Uterus (tissue), 3 donors: ENCODE measurements at regions not wholly inside any gene's neighbourhood (a gene's known extent, or its start where the extent isn't known, plus 50 kb on each side); places are given as distances from the start of the nearest gene placed in this dataset.

Experiments
- DNase-seq, 2 donors: peaks; one replicate each; pipeline ENCODE4 v3.0.0-alpha.2; 2019 to 2020
- H3K27ac ChIP-seq, 2 donors: fragments of 200-600 bp; sonication (generic); 1 replicate in 1 of 2; 2 replicates in 1 of 2; pipeline ENCODE4 v1.5.1; 2016 to 2018
- H3K27me3 ChIP-seq, 2 donors: fragments of 200-600 bp; sonication (generic); one replicate each; pipeline ENCODE4 v1.5.1; 2018 to 2019; ENCODE audit warnings: control low read depth in 1 of 2
- H3K36me3 ChIP-seq, 2 donors: fragments of 200-600 bp; sonication (generic); one replicate each; pipeline ENCODE4 v1.5.1; 2019; ENCODE audit warnings: control low read depth in 1 of 2
- H3K4me1 ChIP-seq, 2 donors: fragments of 200-600 bp; sonication (generic); one replicate each; pipeline ENCODE4 v1.5.1; 2018 to 2019; ENCODE audit warnings: control low read depth in 1 of 2
- H3K4me3 ChIP-seq, 2 donors: fragments of 200-600 bp; sonication (generic); 1 replicate in 1 of 2; 2 replicates in 1 of 2; pipeline ENCODE4 v1.5.1; 2018 to 2019; ENCODE audit warnings: mild to moderate bottlenecking in 1 of 2
- H3K9me3 ChIP-seq, 2 donors: fragments of 200-600 bp; sonication (generic); one replicate each; pipeline ENCODE4 v1.5.1; 2019; ENCODE audit warnings: control low read depth in 1 of 2
- POLR2A ChIP-seq, 2 donors: fragments of 450-650 bp; IDR thresholded peaks; one replicate each; pipeline ENCODE4 v1.6.1; 2016; ENCODE audit warnings: antibody characterized with exemption in 2 of 2, mild to moderate bottlenecking in 1 of 2, moderate library complexity in 1 of 2
- intact Hi-C: fragments of 100-400 bp; cut with DNase I; formaldehyde crosslinking; loops from one replicate; pipeline ENCODE4 v1.15.1; 2023; ENCODE audit warnings: low total_unique reads
- TF ChIP-seq, protein P1 (sequence below), 4 experiments: fragments of 200-600 bp in 2 of 4; fragments of 450-650 bp in 2 of 4; sonication (generic) in 2 of 4; IDR thresholded peaks; one replicate each; pipeline ENCODE4 v1.5.1; 2016 to 2019; ENCODE audit warnings: antibody characterized with exemption in 4 of 4, mild to moderate bottlenecking in 2 of 4, moderate library complexity in 1 of 4
- donor health status: DM: yes; HTN: yes; CAD: no.

DNA sequence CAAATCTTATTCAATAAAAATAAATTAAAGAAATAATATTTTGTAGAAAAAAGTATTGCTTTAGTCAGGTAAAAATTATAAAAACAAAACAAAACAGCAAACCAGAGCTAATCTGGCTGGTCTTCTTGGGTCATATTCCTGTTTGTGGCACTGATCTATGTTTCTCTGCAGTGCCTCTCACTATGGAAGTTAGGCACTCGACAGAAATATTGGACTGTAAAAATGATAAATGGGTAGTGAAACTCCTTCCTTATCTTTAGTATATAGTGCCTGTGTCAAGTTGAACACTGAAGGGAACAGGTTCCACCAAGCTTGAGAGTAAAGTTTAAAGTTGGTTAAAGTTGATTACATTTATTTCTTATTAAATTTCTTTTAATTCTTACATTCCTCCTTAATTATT, 1195.6 kb upstream of the GBE1 start:
- H3K9me3 ChIP-seq = no peaks in the 10 kb centered on the region
- no peaks in the 10 kb centered on the region for H3K4me1 ChIP-seq
- no peak overlapping the region for H3K27ac ChIP-seq
- no peak for TF ChIP-seq POLR2A (IDR thresholded peaks at IDR 0.05)
- TF ChIP-seq, protein P1, sequence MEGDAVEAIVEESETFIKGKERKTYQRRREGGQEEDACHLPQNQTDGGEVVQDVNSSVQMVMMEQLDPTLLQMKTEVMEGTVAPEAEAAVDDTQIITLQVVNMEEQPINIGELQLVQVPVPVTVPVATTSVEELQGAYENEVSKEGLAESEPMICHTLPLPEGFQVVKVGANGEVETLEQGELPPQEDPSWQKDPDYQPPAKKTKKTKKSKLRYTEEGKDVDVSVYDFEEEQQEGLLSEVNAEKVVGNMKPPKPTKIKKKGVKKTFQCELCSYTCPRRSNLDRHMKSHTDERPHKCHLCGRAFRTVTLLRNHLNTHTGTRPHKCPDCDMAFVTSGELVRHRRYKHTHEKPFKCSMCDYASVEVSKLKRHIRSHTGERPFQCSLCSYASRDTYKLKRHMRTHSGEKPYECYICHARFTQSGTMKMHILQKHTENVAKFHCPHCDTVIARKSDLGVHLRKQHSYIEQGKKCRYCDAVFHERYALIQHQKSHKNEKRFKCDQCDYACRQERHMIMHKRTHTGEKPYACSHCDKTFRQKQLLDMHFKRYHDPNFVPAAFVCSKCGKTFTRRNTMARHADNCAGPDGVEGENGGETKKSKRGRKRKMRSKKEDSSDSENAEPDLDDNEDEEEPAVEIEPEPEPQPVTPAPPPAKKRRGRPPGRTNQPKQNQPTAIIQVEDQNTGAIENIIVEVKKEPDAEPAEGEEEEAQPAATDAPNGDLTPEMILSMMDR (IDR thresholded peaks at IDR 0.05) = no peak
- DNase-seq = no peak
- no peaks in the 10 kb centered on the region for H3K27me3 ChIP-seq
- H3K36me3 ChIP-seq = no peaks in the 10 kb centered on the region
- intact Hi-C loops = no loop called here
- no peak overlapping the region for H3K4me3 ChIP-seq

DNA sequence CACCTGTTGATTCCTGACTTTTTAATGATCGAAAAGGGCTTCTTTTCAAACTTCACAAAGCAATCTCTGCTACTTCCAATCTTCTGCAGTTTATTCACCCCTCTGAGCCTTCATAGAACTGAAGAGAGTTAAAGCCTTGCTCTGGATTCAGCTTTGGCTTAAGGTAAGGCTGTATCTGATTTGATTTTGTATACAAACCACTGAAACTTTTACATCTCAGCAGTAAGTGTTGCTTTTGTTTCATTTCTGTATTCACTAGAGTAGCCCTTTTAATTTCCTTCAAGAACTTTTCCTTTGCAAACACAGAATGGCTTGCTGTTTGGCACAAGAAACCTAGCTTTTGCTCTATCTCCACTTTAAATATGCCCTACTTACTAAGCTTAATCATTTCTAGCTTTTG, 1193.0 kb upstream of the GBE1 start:
- intact Hi-C loops = no loop called here
- no peaks in the 10 kb centered on the region for H3K36me3 ChIP-seq
- TF ChIP-seq, protein P1 (IDR thresholded peaks at IDR 0.05) = no peak
- no peak for TF ChIP-seq POLR2A (IDR thresholded peaks at IDR 0.05)

GRCh38 chr3:82942041-82942440, 1180.6 kb upstream of the GBE1 start:
- no peaks in the 10 kb centered on the region for H3K4me1 ChIP-seq
- TF ChIP-seq, protein P1 (IDR thresholded peaks at IDR 0.05) = no peak
- no peak for TF ChIP-seq POLR2A (IDR thresholded peaks at IDR 0.05)
- intact Hi-C loops = no loop called here

More for the DNA sequence above, 1193.0 kb upstream of the GBE1 start:
- DNase-seq = no peak
- H3K27me3 ChIP-seq = no peaks in the 10 kb centered on the region
- no peaks in the 10 kb centered on the region for H3K9me3 ChIP-seq
- H3K27ac ChIP-seq = no peak overlapping the region
- H3K4me1 ChIP-seq = no peaks in the 10 kb centered on the region
- no peak overlapping the region for H3K4me3 ChIP-seq

DNA sequence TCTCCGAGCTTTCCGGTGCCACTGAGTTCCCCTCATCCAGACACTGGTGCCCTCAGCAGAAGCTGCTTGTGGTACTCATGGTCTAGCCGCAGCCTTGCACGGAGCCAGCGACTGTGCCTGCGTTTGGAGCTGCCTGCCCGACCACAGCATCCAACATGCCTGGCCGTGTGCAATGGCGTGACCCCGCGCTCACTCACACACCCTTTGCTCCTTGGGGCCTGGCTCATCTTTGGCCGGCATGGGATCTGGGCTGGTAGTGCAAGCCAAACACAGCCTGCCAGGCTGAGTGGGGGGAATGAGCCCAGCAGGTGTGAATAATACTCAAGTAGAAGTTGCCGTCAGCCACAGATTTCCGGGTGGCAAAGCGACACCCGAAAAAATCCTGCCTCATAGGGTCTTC, 1178.7 kb upstream of the GBE1 start:
- Histone ChIP-seq H3K36me3 (no peaks in the 10 kb centered on the region), H3K27me3 (no peaks in the 10 kb centered on the region), H3K4me3 (no peak overlapping the region), H3K9me3 (peaks cover 2 to 4% of the 10 kb centered on the region in 2 donors), H3K4me1 (no peaks in the 10 kb centered on the region), H3K27ac (no peak overlapping the region)
- DNase-seq = peak in 1 of 2 donors; percentile 11
- intact Hi-C loops = no loop called here
- TF ChIP-seq, protein P1 (IDR thresholded peaks at IDR 0.05) = no peak
- TF ChIP-seq POLR2A (IDR thresholded peaks at IDR 0.05) = no peak

More at GRCh38 chr3:82942041-82942440, 1180.6 kb upstream of the GBE1 start:
- no peak for DNase-seq
- no peak overlapping the region for H3K4me3 ChIP-seq
- peaks cover 2 to 4% of the 10 kb centered on the region in 2 donors for H3K9me3 ChIP-seq
- no peaks in the 10 kb centered on the region for H3K27me3 ChIP-seq
- H3K27ac ChIP-seq = no peak overlapping the region
- no peaks in the 10 kb centered on the region for H3K36me3 ChIP-seq

DNA sequence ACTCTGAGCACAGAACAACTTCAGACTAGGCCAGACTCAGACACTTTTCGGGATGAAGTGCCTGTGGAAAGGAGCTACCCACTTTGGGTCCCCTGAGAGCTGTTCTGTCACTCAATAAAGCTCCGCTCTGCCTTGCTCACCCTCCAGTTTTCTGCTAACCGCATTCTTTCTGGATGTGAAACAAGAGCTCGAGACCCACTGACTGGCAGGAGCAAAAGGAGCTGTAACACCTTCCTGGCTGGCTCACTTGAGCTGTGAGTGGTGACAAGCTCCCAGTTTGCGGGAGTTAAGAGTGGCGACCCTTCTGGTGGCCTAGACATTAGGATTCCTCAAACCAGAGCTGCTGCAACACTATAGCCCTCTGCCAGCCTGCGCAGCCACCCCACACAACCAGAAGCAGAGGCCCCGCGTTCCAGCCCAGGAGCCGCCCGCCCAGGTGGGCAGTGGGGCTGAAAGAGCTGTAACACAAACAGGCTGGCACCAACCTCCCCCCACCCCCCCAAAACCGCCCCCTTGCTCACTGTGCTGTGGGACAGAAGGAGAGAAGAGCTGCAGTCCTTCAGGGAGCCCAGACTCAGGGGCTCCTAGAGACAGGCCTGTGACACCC, 1178.1 kb upstream of the GBE1 start:
- Histone ChIP-seq H3K27ac (no peak overlapping the region), H3K4me1 (no peaks in the 10 kb centered on the region), H3K4me3 (no peak overlapping the region), H3K36me3 (no peaks in the 10 kb centered on the region), H3K9me3 (peaks cover 2 to 4% of the 10 kb centered on the region in 2 donors), H3K27me3 (no peaks in the 10 kb centered on the region)
- intact Hi-C loops = no loop called here
- no peak for TF ChIP-seq POLR2A (IDR thresholded peaks at IDR 0.05)
- TF ChIP-seq, protein P1 (IDR thresholded peaks at IDR 0.05) = no peak
- DNase-seq = no peak
